Trophoblast cell (in vitro differentiated cells and primary cell): ENCODE measurements at regions not wholly inside any gene's neighbourhood (a gene's known extent, or its start where the extent isn't known, plus 50 kb on each side); places are given as distances from the start of the nearest gene placed in this dataset.

ENCODE experiments used
- DNase-seq, 2 donors: peaks; one replicate each; pipeline ENCODE4 v3.0.0-alpha.2; 2016
- H2AFZ ChIP-seq: 2 replicates; pipeline ENCODE4 v1.6.1; 2013; ENCODE audit warnings: low read length, moderate library complexity, mild to moderate bottlenecking; ENCODE audit not compliant: insufficient read depth, poor library complexity
- H2AK5ac ChIP-seq: 2 replicates; pipeline ENCODE4 v1.6.1; 2013; ENCODE audit warnings: mild to moderate bottlenecking, low read length
- H2BK120ac ChIP-seq: 2 replicates; pipeline ENCODE4 v1.6.1; 2013; ENCODE audit warnings: low read length, mild to moderate bottlenecking, moderate library complexity; ENCODE audit not compliant: insufficient read depth, poor library complexity
- H2BK12ac ChIP-seq: 2 replicates; pipeline ENCODE4 v1.6.1; 2013; ENCODE audit warnings: mild to moderate bottlenecking, low read length, moderate library complexity
- H2BK5ac ChIP-seq: 2 replicates; pipeline ENCODE4 v1.6.1; 2013; ENCODE audit warnings: low read length, low read depth, moderate library complexity, mild to moderate bottlenecking; ENCODE audit not compliant: poor library complexity
- H3K14ac ChIP-seq: 2 replicates; pipeline ENCODE4 v1.6.1; 2013; ENCODE audit warnings: mild to moderate bottlenecking, low read length
- H3K18ac ChIP-seq: 2 replicates; pipeline ENCODE4 v1.6.1; 2013; ENCODE audit warnings: mild to moderate bottlenecking, low read length
- H3K23ac ChIP-seq: 2 replicates; pipeline ENCODE4 v1.6.1; 2013; ENCODE audit warnings: low read length
- H3K27ac ChIP-seq: 2 replicates; pipeline ENCODE4 v1.5.1; 2013; ENCODE audit warnings: low read depth, mild to moderate bottlenecking, inconsistent platforms, low read length, moderate library complexity
- H3K27me3 ChIP-seq: 2 replicates; pipeline ENCODE4 v1.6.1; 2013; ENCODE audit warnings: inconsistent platforms, mild to moderate bottlenecking, low read length, moderate library complexity; ENCODE audit not compliant: insufficient read depth
- H3K36me3 ChIP-seq, 2 experiments: 1 replicate in 1 of 2; 2 replicates in 1 of 2; pipeline ENCODE4 v1.6.1; 2013; ENCODE audit warnings: low read length in 2 of 2, mild to moderate bottlenecking in 2 of 2, moderate library complexity in 1 of 2; ENCODE audit not compliant: insufficient read depth in 2 of 2, control insufficient read depth in 1 of 2
- H3K4ac ChIP-seq: 2 replicates; pipeline ENCODE4 v1.6.1; 2013; ENCODE audit warnings: low read depth, mild to moderate bottlenecking, low read length, moderate library complexity
- H3K4me1 ChIP-seq, 2 experiments: 1 replicate in 1 of 2; 2 replicates in 1 of 2; pipeline ENCODE4 v1.6.1; 2013; ENCODE audit warnings: low read length in 2 of 2, mild to moderate bottlenecking in 2 of 2, moderate library complexity in 1 of 2; ENCODE audit not compliant: insufficient read depth in 2 of 2, control insufficient read depth in 1 of 2
- H3K4me2 ChIP-seq: 2 replicates; pipeline ENCODE4 v1.6.1; 2013; ENCODE audit warnings: inconsistent platforms, mild to moderate bottlenecking, low read length, moderate library complexity
- H3K4me3 ChIP-seq: 2 replicates; pipeline ENCODE4 v1.5.1; 2013; ENCODE audit warnings: mild to moderate bottlenecking, low read depth, low read length, inconsistent platforms
- H3K79me1 ChIP-seq: one replicate; pipeline ENCODE4 v1.6.1; 2013; ENCODE audit warnings: low read length
- H3K79me2 ChIP-seq: 2 replicates; pipeline ENCODE4 v1.6.1; 2013; ENCODE audit warnings: low read length, mild to moderate bottlenecking; ENCODE audit not compliant: control insufficient read depth, insufficient read depth, poor library complexity
- H3K9ac ChIP-seq: 2 replicates; pipeline ENCODE4 v1.6.1; 2013; ENCODE audit warnings: mild to moderate bottlenecking, low read length
- H3K9me3 ChIP-seq: 2 replicates; pipeline ENCODE4 v1.6.1; 2013; ENCODE audit warnings: low read depth, mild to moderate bottlenecking, control low read depth, inconsistent platforms, low read length; ENCODE audit not compliant: insufficient read depth
- H4K12ac ChIP-seq: 2 replicates; pipeline ENCODE4 v1.6.1; 2013; ENCODE audit warnings: low read depth, mild to moderate bottlenecking, low read length, moderate library complexity
- H4K8ac ChIP-seq: 2 replicates; pipeline ENCODE4 v1.6.1; 2013; ENCODE audit warnings: low read depth, mild to moderate bottlenecking, low read length, moderate library complexity
- H4K91ac ChIP-seq: one replicate; pipeline ENCODE4 v1.6.1; 2013; ENCODE audit warnings: low read depth, mild to moderate bottlenecking, low read length, moderate library complexity
- WGBS: extraction: QIAGEN DNeasy Blood & Tissue Kit; methylation state at CpG from one replicate; pipeline ENCODE4 v1.1.7; 2013; ENCODE audit warnings: missing lambda C conversion rate; ENCODE audit not compliant: insufficient read length, insufficient coverage; ENCODE audit errors: extremely low coverage; 5-methylcytosine and 5-hydroxymethylcytosine counted together

DNA sequence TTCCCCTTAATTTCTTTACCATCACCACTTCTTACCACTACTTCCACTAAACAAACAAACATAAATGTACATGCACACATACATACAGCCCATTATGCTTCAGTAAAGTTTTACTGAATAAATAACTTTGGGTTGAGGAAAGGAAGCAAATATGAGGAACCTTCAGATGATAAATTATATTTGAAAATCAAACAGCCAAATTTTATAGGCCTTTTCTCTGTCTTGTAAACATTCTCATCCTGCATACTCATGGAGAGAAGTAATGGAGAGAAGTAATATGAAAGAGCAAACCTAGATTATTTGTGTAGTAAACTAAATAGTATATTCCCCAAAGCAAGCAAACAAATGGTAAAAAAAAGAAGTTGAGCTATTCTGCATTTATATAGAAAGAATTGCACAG lies 658.3 kb upstream of the RORB start:
- Histone ChIP-seq H3K4me1 (no peaks in the 10 kb centered on the region), H2BK12ac (no peak overlapping the region), H4K91ac (no peak overlapping the region), H3K14ac (no peak overlapping the region), H3K27ac (no peak overlapping the region), H3K18ac (no peak overlapping the region), H3K4ac (no peak overlapping the region), H2AFZ (no peak overlapping the region), H3K36me3 (no peaks in the 10 kb centered on the region), H3K79me1 (no peaks in the 10 kb centered on the region), H3K27me3 (no peaks in the 10 kb centered on the region), H3K4me2 (no peak overlapping the region), H2BK5ac (no peak overlapping the region), H3K23ac (no peak overlapping the region), H4K8ac (no peak overlapping the region), H2BK120ac (no peak overlapping the region), H3K9ac (no peak overlapping the region), H3K79me2 (no peaks in the 10 kb centered on the region), H3K9me3 (no peaks in the 10 kb centered on the region), H3K4me3 (no peak overlapping the region), H2AK5ac (no peak overlapping the region), H4K12ac (no peak overlapping the region)
- DNase-seq = no peak

DNA sequence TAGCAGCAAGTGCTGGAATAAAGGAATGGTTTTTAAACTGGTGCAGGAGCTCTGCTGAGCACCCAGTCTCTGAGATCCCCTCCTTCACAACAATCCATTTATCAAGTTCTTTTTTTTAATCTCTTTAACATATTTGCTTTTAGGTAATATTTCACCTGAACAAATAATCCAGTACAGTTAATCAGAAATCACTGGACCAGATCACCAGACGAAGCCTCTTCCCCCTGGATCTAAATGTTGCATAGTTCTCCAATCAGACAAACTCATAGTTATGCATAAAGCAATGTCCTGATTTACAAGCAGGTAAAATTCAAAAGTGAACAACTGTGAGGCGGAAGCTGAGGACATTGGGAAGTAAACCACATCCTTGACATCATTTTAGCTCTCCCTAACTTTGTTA lies 657.7 kb upstream of the RORB start:
- Histone ChIP-seq H2BK5ac (no peak overlapping the region), H4K91ac (no peak overlapping the region), H3K9me3 (no peaks in the 10 kb centered on the region), H4K12ac (no peak overlapping the region), H2BK12ac (no peak overlapping the region), H3K4me1 (no peaks in the 10 kb centered on the region), H3K27me3 (no peaks in the 10 kb centered on the region), H3K36me3 (no peaks in the 10 kb centered on the region), H3K4ac (no peak overlapping the region), H3K4me3 (no peak overlapping the region), H3K27ac (no peak overlapping the region), H3K14ac (no peak overlapping the region), H3K79me2 (no peaks in the 10 kb centered on the region), H3K9ac (no peak overlapping the region), H3K18ac (no peak overlapping the region), H2BK120ac (no peak overlapping the region), H3K79me1 (no peaks in the 10 kb centered on the region), H3K23ac (no peak overlapping the region), H4K8ac (no peak overlapping the region), H3K4me2 (no peak overlapping the region), H2AFZ (no peak overlapping the region), H2AK5ac (no peak overlapping the region)
- WGBS = no CpG with 5 or more reads among the region's 2 CpGs
- no peak for DNase-seq

DNA sequence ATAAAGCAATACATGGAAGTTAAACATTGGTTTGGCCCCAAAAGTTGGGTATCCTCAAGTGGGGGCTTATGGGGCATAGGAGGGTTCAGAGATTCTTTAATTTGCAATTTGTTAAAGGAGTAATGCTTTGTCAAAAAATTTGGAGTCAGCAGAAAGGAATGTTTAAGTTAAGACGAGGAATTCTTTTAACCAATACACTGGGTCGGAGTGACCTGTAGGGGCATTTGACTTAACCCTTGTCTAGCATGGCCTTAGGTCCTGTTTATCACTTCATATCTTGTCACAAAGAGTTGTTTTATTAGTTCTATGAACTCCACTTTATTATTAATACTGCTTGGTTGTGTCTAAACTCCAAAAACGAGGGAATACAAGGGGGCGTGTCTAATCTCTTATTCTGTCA lies 656.1 kb upstream of the RORB start:
- no peak overlapping the region for H3K27ac ChIP-seq
- H4K8ac ChIP-seq = no peak overlapping the region
- no peak overlapping the region for H2AFZ ChIP-seq
- no peak for DNase-seq
- H3K4me1 ChIP-seq = no peaks in the 10 kb centered on the region
- H3K18ac ChIP-seq = no peak overlapping the region
- H2BK12ac ChIP-seq = no peak overlapping the region
- no peak overlapping the region for H2BK5ac ChIP-seq
- H3K4me2 ChIP-seq = no peak overlapping the region
- no peak overlapping the region for H3K4me3 ChIP-seq
- no peaks in the 10 kb centered on the region for H3K9me3 ChIP-seq
- H3K27me3 ChIP-seq = no peaks in the 10 kb centered on the region
- no peaks in the 10 kb centered on the region for H3K79me1 ChIP-seq
- no CpG with 5 or more reads among the region's 4 CpGs for WGBS
- H3K14ac ChIP-seq = no peak overlapping the region
- no peak overlapping the region for H4K91ac ChIP-seq
- H3K79me2 ChIP-seq = no peaks in the 10 kb centered on the region
- no peak overlapping the region for H2AK5ac ChIP-seq
- H3K9ac ChIP-seq = no peak overlapping the region
- no peak overlapping the region for H3K23ac ChIP-seq
- no peaks in the 10 kb centered on the region for H3K36me3 ChIP-seq
- no peak overlapping the region for H4K12ac ChIP-seq
- no peak overlapping the region for H2BK120ac ChIP-seq
- no peak overlapping the region for H3K4ac ChIP-seq

DNA sequence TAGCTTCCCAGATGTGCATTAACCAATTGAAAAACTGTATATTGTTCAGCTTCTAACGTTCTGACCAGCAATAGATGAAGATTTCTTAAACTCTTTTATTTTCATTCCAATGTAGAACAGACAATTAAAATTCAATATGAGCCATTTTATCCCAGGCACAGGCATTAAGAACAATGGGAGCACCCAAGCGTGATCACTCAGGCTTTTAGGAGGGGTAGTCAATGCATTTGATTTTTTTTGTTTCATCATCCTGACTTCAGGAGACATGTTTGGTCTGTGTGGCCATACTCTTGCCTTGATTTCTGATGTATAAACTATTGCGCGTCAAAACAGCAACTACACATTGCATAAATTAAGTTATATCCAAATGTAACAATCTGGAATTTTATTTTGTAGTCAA lies 653.0 kb upstream of the RORB start:
- no peaks in the 10 kb centered on the region for H3K36me3 ChIP-seq
- no peak overlapping the region for H3K4me2 ChIP-seq
- H3K79me1 ChIP-seq = no peaks in the 10 kb centered on the region
- no peak overlapping the region for H4K12ac ChIP-seq
- H3K79me2 ChIP-seq = no peaks in the 10 kb centered on the region
- no peak overlapping the region for H3K9ac ChIP-seq
- H3K4me1 ChIP-seq = no peaks in the 10 kb centered on the region
- no peak overlapping the region for H3K18ac ChIP-seq
- H2AFZ ChIP-seq = no peak overlapping the region
- no peak overlapping the region for H4K91ac ChIP-seq
- H2BK120ac ChIP-seq = no peak overlapping the region
- no peak overlapping the region for H4K8ac ChIP-seq
- H2BK12ac ChIP-seq = no peak overlapping the region
- H3K9me3 ChIP-seq = no peaks in the 10 kb centered on the region
- H3K27me3 ChIP-seq = no peaks in the 10 kb centered on the region
- no peak overlapping the region for H3K14ac ChIP-seq
- no peak overlapping the region for H2BK5ac ChIP-seq
- no peak overlapping the region for H3K4ac ChIP-seq
- DNase-seq = no peak
- H3K4me3 ChIP-seq = no peak overlapping the region
- H3K27ac ChIP-seq = no peak overlapping the region
- no peak overlapping the region for H2AK5ac ChIP-seq
- no CpG with 5 or more reads among the region's 4 CpGs for WGBS
- H3K23ac ChIP-seq = no peak overlapping the region

DNA sequence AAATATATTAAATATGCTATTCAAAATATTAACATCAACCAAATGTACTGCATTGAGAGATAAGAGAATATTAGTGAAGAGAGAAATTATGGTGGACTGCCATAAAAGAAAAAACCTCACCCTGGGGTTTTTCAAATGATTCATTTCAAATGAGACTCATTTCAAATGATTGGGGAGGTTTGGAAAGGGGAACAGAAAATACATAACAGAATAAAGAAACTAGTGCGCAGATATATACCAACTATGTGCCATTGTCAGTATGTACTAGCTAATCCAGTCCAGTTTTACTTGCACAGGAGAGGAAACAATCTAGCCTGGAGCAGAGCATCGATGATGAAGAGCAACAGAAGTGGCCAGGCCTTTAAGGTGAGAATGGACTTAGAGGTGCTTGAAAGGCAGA lies 651.6 kb upstream of the RORB start:
- Histone ChIP-seq H2AK5ac (no peak overlapping the region), H3K4ac (no peak overlapping the region), H2BK5ac (no peak overlapping the region), H3K9ac (no peak overlapping the region), H3K4me1 (no peaks in the 10 kb centered on the region), H3K9me3 (no peaks in the 10 kb centered on the region), H4K8ac (no peak overlapping the region), H3K4me2 (no peak overlapping the region), H3K14ac (no peak overlapping the region), H3K79me1 (no peaks in the 10 kb centered on the region), H2BK12ac (no peak overlapping the region), H4K91ac (no peak overlapping the region), H3K18ac (no peak overlapping the region), H3K79me2 (no peaks in the 10 kb centered on the region), H3K27me3 (no peaks in the 10 kb centered on the region), H3K36me3 (no peaks in the 10 kb centered on the region), H3K27ac (no peak overlapping the region), H3K4me3 (no peak overlapping the region), H4K12ac (no peak overlapping the region), H2AFZ (no peak overlapping the region), H3K23ac (no peak overlapping the region), H2BK120ac (no peak overlapping the region)
- WGBS = no CpG with 5 or more reads among the region's 2 CpGs
- no peak for DNase-seq
